Brain pericyte (primary cell): ENCODE measurements at regions not wholly inside any gene's neighbourhood (a gene's known extent, or its start where the extent isn't known, plus 50 kb on each side); places are given as distances from the start of the nearest gene placed in this dataset.
"Not testable (repeated sequence)": the region's sequence is repeated elsewhere in the genome, so short reads cannot be mapped to it uniquely, and the experiment has no call there.

ENCODE experiments used
- DNase-seq: peaks from one replicate; pipeline ENCODE4 v3.0.0-alpha.2; 2012; ENCODE audit warnings: low read depth, low spot score

DNA sequence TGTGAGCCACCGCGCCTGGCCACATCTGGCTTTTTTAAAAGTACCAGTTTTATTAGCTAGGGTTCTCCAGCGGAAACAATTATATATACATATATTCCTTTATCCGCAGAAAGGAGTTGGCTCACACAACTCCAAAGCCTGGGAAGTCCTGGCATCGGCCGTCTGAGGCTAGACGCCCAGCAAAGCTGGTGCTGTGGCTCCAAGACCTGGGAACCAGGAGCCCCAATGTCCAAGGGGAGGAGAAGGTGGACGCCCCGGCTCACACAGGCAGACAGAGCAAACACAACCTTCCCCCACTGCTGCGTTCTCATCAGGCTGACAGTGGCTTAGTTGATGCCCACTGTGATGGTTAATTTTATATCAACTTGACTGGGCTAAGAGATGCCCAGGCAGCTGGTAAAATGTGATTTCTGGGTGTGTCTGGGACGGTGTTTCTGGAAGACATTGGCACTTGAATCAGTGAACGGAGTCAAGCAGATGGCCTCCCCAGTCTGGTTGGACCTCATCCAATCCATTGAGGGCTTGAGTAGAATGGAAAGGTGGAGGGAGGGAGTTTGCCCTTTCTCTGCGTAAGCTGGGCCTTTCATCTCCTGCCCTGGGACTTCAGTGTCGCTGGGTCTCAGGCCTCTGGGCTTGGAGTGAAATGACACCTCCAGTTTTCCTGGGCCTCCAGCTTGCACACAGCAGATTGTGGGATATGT lies 904.4 kb downstream of the BRD1 start:
- no peak for DNase-seq

DNA sequence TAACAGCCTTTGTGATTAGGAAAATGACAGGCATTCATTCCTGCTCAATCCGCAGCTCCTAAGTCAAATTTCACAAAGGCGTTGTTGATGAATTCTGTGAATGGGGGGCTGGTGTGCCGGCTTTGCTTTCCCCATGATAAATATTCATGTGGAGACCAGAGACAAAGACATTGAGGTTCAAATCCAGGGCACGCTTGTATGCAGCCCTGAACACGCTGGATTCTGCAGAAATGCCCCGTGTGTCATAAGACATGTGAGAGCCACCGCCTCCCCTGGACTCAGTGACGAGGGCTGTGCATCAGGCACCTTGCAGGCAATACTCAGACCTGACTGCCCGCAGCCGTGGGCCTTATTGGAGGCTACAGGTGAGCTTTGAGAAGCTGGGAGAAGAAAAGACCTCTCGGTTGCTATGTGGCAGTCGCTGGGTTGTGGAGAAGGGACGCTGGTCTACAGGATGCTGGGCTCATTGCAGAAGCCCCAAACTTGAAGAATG lies 906.2 kb downstream of the BRD1 start:
- DNase-seq: no peak

DNA sequence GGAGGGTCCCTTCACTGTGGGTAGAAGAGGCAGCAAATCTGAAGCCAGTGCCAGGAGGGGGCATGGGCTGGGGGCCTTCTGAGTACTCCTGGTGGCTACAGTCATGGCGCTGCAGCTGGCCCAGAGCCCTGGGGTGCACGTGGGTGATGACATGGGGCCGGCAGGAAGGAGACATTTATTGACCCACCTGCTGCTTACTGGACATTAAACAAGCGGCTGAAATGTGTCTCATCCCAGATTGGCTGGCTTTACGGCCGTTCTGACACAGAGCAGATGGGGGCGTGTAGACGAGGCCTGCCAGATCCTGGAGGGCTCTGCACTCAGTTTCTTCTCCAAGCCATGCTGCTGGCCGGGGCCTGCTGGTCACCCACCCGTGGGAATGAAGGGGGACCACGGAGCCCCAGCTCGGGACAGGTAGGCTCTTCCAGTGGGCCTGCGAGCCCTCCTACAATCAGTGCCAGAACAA lies 906.9 kb downstream of the BRD1 start:
- DNase-seq: no peak

DNA sequence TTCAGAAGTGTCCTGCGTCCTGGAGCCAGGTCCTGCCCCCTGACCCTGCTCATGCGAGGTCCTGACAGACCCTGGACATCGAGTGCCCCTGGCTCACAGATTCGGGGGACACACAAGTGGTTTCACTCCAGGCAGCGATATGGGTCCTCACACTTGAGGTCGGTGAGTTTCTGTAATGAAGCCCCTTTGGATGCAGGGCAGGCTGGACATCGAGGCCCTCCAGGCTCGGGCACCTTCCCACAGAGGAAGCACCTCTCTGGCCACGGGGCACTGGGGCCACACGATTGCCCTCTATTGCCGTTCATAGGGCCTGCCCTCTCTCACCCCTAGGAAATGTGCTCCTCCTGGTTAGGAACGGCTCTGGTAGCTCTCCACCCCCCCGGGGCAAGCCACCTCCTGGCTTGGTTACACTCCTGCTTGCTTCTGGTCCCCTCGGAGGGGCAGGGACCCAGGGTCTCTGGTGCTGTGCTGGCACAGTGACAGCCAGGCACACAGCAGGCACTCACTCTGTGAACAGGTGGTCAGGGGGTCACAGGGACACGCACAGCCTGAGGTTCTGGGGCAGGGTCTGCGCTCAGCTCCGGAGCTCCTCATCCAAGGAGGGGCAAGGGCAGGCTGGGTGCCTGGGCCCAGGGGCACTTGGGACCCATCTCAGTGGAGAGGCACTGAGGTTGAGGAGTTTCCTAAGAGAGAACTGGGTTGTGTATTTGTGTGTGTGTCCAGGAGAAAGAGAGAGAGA lies 907.7 kb downstream of the BRD1 start:
- DNase-seq: no peak

DNA sequence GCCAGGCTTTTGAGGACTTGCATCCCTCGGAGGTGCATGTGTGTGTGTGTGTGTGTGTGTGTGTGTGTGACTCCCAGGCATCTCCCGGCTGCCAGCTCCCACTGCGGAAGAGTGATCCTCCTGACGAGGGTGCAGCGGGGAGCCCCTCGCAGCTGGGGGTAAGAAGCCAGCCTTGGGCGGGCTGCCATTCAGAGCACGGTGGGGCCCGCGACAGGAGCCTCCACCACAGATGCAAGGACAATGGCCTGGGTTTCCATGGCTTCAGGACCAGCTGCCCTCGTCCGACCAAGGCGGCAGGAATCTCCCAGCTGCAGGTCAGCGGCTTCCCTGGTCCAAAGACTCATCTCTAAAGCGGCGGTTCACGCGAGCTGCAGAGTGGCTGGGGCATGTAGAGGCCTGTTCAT lies 908.5 kb downstream of the BRD1 start:
- no peak for DNase-seq

DNA sequence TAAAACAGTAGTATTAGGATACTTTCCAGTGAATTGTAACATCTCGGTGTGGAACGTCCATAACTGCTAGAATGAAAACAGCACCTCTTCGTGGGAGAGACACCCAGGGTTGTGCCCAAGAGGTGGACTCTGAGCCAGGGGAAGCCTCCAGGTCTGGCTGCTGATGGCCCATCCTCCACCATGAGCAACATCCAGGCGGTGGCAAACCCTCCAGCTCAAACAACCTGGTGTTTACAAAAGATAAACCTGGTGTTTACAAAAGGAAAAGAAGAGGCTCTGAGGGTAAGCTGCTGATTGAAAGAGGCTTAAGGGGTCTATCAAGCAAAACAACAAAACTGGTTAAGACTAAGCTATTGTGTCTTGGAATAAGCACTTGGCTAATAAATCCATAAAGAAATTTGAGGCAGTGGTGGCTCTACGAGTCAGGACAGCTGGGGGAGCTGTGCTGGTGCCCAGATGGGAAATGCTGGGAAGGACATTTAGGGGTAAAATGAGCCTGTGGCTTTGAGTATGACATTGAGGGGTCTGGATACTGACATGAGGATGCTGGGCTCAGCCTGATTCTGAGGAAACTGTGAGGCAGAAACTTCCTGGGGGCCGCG lies 909.0 kb downstream of the BRD1 start:
- no peak for DNase-seq

DNA sequence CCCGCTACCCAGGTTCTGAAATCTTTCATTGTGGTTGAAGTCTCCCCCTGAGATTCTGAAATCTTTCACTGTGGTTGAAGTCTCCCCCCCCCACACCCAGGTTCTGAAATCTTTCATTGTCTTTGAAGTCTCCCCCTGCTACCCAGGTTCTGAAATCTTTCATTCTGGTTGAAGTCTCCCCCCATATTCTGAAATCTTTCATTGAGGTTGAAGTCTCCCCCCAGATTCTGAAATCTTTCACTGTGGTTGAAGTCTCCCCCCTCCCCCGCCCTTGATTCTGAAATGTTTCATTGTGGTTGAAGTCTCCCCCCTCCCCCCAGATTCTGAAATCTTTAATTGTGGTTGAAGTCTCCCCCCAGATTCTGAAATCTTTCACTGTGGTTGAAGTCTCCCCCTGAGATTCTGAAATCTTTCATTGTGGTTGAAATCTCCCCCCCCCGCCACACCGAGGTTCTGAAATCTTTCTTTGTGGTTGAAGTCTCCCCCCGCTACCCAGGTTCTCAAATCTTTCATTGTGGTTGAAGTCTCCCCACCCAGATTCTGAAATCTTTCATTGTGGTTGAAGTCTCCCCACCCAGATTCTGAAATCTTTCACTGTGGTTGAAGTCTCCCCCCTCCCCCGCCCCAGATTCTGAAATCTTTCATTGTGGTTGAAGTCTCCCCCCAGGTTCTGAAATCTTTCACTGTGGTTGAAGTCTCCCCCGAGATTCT lies 915.2 kb downstream of the BRD1 start:
- not testable (repeated sequence) for DNase-seq

DNA sequence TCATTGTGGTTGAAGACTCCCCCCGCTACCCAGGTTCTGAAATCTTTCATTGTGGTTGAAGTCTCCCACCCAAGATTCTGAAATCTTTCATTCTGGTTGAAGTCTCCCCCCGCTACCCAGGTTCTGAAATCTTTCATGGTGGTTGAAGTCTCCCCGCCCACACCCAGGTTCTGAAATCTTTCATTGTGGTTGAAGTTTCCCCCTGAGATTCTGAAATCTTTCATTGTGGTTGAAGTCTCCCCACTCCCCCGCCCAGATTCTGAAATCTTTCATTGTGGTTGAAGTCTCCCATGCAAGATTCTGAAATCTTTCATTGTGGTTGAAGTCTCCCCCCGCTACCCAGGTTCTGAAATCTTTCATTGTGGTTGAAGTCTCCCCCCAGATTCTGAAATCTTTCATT lies 916.0 kb downstream of the BRD1 start:
- not testable (repeated sequence) for DNase-seq

DNA sequence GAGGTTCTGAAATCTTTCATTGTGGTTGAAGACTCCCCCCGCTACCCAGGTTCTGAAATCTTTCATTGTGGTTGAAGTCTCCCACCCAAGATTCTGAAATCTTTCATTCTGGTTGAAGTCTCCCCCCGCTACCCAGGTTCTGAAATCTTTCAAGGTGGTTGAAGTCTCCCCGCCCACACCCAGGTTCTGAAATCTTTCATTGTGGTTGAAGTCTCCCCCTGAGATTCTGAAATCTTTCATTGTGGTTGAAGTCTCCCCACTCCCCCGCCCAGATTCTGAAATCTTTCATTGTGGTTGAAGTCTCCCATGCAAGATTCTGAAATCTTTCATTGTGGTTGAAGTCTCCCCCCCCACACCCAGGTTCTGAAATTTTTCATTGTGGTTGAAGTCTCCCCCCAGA lies 916.6 kb downstream of the BRD1 start:
- not testable (repeated sequence) for DNase-seq

DNA sequence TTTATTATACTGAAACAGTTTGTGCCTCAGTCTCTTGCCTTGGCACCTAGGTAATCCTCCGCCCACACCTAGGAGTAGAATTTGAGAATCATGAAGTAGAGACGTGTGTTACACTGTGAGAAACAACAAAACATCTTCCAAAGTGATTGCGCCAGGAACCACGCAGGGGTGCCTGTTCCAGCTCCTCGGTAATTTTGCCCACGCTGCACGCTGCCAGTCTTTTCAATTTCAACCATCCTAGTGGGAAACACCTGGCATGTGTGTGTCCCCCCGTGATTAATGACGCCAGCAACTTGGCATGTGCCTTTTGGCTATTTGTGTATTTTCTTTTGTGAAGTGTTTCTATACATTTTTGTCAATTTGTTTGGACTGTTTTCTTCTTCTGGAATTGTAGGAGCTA lies 919.1 kb downstream of the BRD1 start:
- no peak for DNase-seq

DNA sequence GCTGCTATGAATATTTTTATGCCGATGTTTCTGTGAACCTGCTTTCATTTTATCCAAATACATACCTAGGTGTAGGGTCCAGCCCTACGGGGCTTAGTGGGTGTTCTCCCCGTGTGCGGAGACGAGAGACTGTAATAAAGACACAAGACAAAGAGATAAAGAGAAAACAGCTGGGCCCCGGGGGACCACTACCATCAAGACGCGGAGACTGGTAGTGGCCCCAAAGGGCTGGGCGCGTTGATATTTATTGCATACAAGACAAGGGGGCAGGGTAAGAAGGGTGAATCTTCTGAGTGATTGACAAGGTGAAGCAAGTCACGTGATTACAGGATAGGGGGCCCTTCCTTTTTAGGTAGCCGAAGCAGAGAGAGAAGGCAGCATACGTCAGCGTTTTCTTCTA lies 920.1 kb downstream of the BRD1 start:
- no peak for DNase-seq

DNA sequence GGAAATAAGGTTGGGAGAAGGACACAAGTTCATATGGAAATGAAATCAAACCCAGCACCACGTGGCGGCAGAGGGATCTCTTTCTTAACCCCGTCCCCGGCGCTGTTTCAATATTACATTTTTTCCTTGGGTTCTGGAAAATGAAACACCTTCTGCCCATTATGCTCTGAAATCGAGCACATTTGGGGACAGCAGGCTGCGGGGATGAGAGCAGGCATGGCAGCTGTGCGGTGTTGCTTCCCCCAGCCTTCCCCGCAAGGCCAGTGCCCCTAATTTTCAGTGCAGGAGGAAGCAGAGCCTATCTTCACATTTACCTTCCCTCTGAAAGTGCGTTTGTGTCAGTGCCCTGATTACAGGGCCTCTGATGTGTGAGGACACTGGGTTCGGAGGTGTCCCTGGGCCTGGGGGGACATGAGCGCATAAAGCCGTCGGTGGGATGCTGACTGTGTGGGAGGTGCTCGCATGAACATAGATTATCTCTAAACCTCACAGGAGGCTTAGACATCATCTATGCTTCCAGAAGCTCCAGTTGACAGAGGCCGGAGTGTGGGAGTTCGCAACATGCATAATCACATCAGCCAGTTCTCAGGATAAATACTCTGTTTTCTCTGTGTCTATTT lies 921.3 kb downstream of the BRD1 start:
- no peak for DNase-seq

DNA sequence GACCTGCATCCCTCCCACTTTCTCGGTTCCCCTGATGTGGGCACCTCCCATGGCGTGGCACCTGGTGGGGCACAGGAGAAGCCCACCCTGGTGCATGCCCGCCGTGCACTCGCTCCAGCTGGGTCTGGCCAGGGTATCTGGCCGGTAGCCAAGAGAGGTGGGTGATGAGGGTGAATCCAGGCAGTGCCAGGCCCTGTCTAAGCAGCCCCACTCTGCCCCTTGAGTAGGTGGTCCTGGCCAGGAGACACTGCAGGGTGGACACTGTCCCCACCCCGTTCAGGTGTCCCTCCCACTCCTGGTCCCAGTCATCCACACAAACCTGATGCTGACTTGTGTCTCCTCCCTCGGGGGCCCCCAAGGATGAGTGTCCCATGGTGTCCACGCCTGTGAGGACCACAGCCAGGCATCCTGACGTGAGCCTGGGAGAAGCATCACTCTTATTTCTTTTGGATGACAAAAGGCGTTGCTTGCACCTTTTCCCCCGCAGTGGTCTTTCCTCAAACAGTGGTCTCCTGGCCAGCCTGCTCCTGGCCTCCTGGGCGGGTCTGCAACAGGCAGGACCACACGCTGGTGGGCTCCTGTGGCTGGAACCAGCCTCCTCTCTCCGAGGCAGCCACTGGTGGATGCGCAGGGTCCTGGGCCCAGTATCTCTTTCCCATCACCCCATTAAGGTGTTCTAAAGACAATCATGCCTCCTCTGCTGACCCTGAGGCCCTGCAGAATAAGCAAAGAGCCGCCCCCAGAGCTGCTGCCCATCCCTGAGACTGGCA lies 922.3 kb downstream of the BRD1 start:
- no peak for DNase-seq

DNA sequence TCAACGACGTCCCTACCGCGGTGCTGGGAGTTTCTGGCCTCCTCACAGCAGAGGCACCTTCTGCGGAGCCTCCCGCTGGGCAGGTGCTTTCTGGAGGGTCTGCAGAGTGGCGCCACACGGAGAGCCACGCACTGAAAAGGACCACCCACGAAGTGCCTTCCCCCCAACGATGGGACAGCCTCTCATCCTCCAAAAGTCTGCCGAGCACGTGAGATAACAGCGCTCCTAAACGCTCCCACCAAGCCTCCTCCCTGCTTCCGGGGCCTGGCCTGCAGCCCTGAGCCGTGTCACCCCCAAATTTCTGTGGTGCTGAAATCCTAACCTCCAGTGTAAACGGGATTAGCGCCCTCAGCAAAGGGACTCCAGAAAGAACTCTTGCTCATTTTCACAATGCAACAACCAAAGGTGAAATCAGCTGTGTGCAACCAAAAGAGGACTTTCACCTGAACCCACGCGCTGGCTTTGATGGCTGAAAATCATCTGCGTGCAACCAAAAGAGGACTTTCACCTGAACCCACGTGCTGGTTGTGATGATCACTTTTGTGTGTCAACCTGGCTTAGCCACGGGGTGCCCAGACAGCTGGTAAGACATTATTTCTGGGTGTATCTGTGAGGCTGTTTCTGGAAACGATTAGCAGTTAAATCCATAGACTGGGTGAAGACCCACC lies 924.6 kb downstream of the BRD1 start:
- DNase-seq: no peak

DNA sequence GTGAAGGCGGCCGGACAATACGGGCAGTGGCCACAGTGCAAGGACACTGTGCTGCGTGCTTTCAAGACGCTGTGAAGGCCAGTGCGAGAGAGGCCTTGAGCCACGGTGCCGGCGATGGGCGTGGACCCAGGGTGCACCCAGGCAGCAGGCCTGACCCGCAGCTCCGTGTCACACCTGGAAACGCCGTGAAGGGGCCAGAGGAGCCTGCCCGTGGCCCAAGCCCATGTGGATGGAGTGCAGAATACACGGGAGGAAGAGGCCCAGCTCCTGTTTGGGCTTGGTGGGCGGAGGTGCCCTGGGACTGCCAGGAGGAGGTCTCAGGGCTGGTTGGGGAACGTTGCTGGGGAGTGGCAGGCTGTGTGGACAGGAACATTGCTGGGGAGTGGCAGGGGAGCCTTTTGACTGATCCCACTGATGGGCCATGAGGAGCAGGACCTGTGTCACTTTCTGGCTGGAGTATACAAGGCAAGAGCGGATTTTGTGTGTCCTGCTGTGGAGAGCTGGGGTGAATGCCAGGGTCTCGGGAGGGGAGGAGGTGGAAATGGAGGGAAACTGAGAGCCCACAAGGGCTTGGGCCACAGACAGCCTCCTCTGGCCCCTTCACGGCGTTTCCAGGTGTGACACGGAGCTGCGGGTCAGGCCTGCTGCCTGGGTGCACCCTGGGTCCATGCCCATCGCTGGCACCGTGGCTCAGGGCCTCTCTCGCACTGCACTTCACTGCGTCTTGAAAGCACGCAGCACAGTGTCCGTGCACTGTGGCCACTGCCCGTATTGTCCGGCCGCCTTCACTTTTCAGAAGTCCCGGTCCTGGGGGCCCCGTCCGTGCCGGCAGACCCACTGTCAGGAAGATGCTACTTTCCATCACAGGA lies 925.4 kb downstream of the BRD1 start:
- DNase-seq: no peak

DNA sequence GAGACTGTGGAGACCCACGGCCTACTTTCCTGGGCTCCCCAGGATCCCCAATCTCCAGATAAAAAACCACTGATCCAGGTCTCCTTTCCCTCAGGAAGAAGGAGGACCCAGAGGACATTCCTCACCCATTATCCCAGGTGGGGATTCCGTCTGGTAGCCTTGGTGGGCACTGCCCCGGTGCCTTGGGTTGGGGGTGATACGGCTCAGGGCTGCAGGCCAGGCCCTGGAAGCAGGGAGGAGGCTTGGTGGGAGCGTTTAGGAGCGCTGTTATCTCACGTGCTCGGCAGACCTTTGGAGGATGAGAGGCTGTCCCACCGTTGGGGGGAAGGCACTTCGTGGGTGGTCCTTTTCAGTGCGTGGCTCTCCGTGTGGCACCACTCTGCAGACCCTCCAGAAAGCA lies 926.3 kb downstream of the BRD1 start:
- DNase-seq: no peak

DNA sequence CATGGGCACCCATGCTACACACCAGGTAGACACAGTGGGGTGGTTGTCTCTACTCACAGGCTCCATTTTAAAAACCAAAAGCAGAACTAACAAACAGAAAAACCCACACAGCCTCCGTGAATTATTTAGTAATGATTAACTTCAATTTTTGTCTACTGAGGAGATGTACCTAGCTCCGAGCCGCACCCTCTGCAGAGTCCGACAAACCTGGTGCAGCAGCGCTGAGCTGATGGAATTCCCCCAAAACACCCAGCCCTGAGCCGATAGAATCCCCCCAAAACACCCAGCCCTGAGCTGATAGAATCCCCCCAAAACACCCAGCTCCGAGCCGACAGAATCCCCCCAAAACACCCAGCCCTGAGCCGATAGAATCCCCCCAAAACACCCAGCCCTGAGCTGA lies 927.0 kb downstream of the BRD1 start:
- no peak for DNase-seq

DNA sequence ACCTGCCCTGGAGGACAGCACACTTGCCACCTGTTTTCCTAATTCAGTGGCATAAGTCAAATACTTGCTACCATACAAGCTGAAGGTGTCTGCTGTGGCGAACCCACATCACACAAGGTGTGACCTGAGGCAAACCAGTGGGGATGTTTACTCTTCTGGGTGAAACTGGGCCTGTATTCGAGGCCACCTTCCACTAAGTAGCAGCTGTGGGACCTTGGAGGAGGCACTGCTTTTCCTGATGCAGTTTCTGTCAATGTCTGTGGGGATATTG lies 927.4 kb downstream of the BRD1 start:
- no peak for DNase-seq

DNA sequence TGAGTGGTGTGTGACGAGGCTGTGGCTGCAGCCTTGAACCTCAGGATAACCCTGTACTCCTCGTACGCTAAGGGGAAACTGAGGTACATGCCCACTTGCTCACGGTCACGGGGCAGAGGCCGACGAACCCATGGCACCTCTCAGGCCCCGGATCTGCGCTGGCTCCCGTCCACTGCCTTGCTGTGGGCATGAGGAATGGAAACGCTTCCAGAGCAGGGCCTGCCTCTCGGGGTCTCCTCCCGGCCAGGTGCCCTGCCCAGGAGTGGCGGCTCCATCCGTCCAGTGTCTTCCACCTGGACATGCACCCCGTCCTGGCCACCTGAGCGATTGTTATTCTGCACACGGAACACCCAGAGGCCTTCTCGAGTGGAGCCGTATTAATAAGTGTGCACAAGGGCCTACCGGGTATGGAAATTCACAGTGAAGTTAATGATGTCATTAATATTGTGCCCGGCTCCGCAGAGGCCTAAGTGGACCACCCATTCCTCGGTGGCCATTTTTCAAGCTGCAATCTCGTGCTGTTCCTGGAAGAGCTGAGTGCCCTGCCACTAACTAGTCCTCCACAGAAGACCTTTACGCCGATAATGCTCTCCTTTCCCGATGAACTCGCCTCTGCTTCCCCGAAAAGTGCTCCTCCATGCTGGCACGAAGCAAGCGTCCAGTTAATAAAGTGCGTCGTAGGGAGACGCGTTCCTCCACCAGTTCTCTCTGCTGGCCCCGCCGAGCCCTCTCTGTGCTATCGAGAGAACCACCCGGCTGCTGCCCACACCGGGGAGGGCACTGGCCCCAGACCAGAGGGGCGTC lies 927.9 kb downstream of the BRD1 start:
- DNase-seq: no peak
